Upper lobe of left lung (tissue), 6 donors: ENCODE measurements at regions not wholly inside any gene's neighbourhood (a gene's known extent, or its start where the extent isn't known, plus 50 kb on each side); places are given as distances from the start of the nearest gene placed in this dataset.

ENCODE experiments used
- ATAC-seq, 2 donors: fragments of 200-7000 bp; cut with Tn5 transposase; one replicate each; pipeline ENCODE4 v1.9.1; 2022; ENCODE audit warnings: mild to moderate bottlenecking in 2 of 2, moderate library complexity in 2 of 2; ENCODE audit not compliant: low FRiP score in 2 of 2
- DNase-seq, 2 donors: peaks; one replicate each; pipeline ENCODE4 v3.0.0-alpha.2; 2019 to 2020
- H3K27ac ChIP-seq, 4 donors: fragments of 200-600 bp; sonication (generic); one replicate each; pipeline ENCODE4 v1.5.1; 2016 to 2019
- H3K27me3 ChIP-seq, 4 donors: fragments of 200-600 bp; sonication (generic); one replicate each; pipeline ENCODE4 v1.5.1; 2017 to 2019
- H3K36me3 ChIP-seq, 4 donors: fragments of 200-600 bp; sonication (generic); one replicate each; pipeline ENCODE4 v1.5.1; 2016 to 2019
- H3K4me1 ChIP-seq, 4 donors: fragments of 200-600 bp; sonication (generic); one replicate each; pipeline ENCODE4 v1.5.1; 2018 to 2019
- H3K4me3 ChIP-seq, 4 donors: fragments of 200-600 bp; sonication (generic); one replicate each; pipeline ENCODE4 v1.5.1; 2017 to 2019; ENCODE audit warnings: mild to moderate bottlenecking in 2 of 4, moderate library complexity in 1 of 4
- H3K9me3 ChIP-seq, 4 donors: fragments of 200-600 bp; sonication (generic); one replicate each; pipeline ENCODE4 v1.5.1; 2018 to 2019
- EP300 ChIP-seq, 4 donors: sonication (generic); formaldehyde crosslinking; IDR thresholded peaks; one replicate each; pipeline ENCODE4 v1.5.1; 2017; ENCODE audit warnings: antibody characterized with exemption in 4 of 4, control low read depth in 2 of 4
- POLR2A ChIP-seq, 4 donors: fragments of 450-650 bp; IDR thresholded peaks; one replicate each; pipeline ENCODE4 v1.5.1; 2016 to 2017; ENCODE audit warnings: antibody characterized with exemption in 4 of 4, mild to moderate bottlenecking in 2 of 4
- POLR2AphosphoS5 ChIP-seq, 2 donors: sonication (generic); formaldehyde crosslinking; IDR thresholded peaks; one replicate each; pipeline ENCODE4 v1.5.1; 2017; ENCODE audit warnings: antibody characterized with exemption in 2 of 2
- WGBS, 2 donors: methylation state at CpG; one replicate each; pipeline ENCODE4 v1.1.5; 2017 to 2018; 5-methylcytosine and 5-hydroxymethylcytosine counted together
- TF ChIP-seq, protein P1 (sequence below), 6 experiments: fragments of 450-650 bp in 4 of 6; fragments of 200-600 bp in 2 of 6; sonication (generic) in 2 of 6; IDR thresholded peaks; one replicate each; pipeline ENCODE4 v1.5.1; 2016 to 2019; ENCODE audit warnings: antibody characterized with exemption in 6 of 6
- donor health status: DM: no; HTN: no; CAD: no; lungs with moderate emphysema.
- donor health status: DM: no; HTN: yes; CAD: no; lungs with severe emphysema.

DNA sequence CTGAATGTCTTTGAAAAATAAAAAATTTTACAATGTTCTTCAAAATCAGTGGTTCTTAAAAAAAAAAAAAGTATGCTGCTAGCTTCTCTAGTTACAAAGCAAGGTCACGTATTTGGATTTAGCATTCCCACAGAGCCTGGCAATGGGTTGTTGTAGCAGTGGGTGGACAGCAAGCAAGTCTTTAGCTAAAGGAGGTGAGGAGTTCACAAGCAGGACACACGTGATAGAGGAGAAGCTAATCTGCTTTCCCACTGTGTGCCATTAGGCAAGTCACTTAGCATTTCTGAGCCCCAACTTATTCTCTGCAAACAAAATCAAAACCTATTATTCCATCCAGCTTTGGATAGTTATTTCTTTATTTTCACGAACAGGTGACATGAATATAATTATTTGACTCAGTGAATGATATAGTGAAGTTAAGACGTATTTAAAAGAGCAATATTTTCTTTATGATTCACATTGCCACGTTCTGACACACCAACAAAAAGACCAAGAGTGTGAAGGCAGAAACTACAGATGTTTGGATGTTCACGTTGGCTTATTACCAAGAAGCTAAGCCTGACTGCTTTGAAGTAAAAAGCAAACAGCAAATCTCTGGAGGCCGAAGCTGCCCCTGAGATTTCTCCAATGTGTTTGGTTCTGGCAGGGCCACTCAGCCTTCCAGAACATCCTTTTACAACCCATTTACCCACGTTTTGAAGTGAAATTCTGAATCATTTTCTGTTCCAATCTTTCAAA, 612.1 kb upstream of the CDH6 start:
- no peak overlapping the region for H3K27ac ChIP-seq
- TF ChIP-seq POLR2AphosphoS5 (IDR thresholded peaks at IDR 0.05) (no peak), POLR2A (IDR thresholded peaks at IDR 0.05) (no peak), EP300 (IDR thresholded peaks at IDR 0.05) (no peak)
- TF ChIP-seq, protein P1, sequence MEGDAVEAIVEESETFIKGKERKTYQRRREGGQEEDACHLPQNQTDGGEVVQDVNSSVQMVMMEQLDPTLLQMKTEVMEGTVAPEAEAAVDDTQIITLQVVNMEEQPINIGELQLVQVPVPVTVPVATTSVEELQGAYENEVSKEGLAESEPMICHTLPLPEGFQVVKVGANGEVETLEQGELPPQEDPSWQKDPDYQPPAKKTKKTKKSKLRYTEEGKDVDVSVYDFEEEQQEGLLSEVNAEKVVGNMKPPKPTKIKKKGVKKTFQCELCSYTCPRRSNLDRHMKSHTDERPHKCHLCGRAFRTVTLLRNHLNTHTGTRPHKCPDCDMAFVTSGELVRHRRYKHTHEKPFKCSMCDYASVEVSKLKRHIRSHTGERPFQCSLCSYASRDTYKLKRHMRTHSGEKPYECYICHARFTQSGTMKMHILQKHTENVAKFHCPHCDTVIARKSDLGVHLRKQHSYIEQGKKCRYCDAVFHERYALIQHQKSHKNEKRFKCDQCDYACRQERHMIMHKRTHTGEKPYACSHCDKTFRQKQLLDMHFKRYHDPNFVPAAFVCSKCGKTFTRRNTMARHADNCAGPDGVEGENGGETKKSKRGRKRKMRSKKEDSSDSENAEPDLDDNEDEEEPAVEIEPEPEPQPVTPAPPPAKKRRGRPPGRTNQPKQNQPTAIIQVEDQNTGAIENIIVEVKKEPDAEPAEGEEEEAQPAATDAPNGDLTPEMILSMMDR (IDR thresholded peaks at IDR 0.05): no peak
- ATAC-seq (no peak), DNase-seq (no peak)
- no peaks in the 10 kb centered on the region for H3K36me3 ChIP-seq
- no peaks in the 10 kb centered on the region for H3K9me3 ChIP-seq
- WGBS, 2 donors: 37 to 46% methylated on average over 8 of the region's 8 CpGs
- no peaks in the 10 kb centered on the region for H3K4me1 ChIP-seq
- H3K27me3 ChIP-seq: no peaks in the 10 kb centered on the region
- no peak overlapping the region for H3K4me3 ChIP-seq

DNA sequence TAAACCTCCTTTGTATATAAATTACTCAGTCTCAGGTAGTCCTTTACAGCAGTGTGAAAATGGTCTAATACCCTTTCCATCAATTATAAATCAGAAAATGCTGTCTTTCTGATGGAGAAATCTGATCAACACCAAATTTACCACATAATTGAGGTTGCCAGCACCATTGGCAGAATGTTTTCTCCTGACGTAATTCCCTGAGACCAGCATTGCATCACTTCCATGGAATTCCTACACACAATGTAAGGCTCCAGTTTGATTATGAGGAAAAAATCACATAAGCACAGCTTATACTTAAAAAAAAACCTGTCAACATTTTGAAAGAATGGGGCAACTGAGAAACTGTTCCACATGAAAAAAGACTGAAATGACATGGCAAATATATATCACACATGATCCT, 618.7 kb upstream of the CDH6 start:
- no peak overlapping the region for H3K4me3 ChIP-seq
- WGBS, 2 donors: 71 to 90% methylated on average over 1 of the region's 1 CpG
- H3K27ac ChIP-seq: no peak overlapping the region
- H3K9me3 ChIP-seq: no peaks in the 10 kb centered on the region
- DNase-seq: no peak
- no peaks in the 10 kb centered on the region for H3K36me3 ChIP-seq
- H3K27me3 ChIP-seq: no peaks in the 10 kb centered on the region
- H3K4me1 ChIP-seq: no peaks in the 10 kb centered on the region
- TF ChIP-seq POLR2AphosphoS5 (IDR thresholded peaks at IDR 0.05): no peak
- TF ChIP-seq POLR2A (IDR thresholded peaks at IDR 0.05): no peak
- TF ChIP-seq, protein P1 (IDR thresholded peaks at IDR 0.05): no peak
- no peak for TF ChIP-seq EP300 (IDR thresholded peaks at IDR 0.05)
- no peak for ATAC-seq

DNA sequence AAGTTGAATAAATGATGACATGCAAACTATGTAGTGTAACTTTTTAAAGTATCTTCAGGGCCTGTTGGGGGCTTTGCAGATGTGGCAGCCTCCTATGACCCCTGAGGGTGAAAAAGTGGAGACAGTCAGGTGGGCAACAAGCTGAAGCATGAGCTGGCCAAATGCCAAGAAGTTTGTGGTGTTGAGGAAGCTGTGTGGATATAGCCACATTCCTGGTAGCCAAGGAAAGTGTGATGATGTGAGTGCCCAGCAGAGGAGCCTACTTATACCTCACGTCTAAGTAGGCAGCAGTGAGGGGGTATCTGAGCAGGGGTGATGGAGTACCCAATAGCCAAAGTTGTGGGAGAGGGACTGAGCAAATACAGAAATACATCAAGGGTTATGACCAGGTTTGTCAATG, 621.2 kb upstream of the CDH6 start:
- no peaks in the 10 kb centered on the region for H3K27me3 ChIP-seq
- 9 to 18% methylated on average over 1 of the region's 1 CpG for WGBS, 2 donors
- no peaks in the 10 kb centered on the region for H3K9me3 ChIP-seq
- H3K4me1 ChIP-seq: no peaks in the 10 kb centered on the region
- no peak for TF ChIP-seq POLR2AphosphoS5 (IDR thresholded peaks at IDR 0.05)
- no peak for TF ChIP-seq EP300 (IDR thresholded peaks at IDR 0.05)
- no peak for TF ChIP-seq POLR2A (IDR thresholded peaks at IDR 0.05)
- TF ChIP-seq, protein P1 (IDR thresholded peaks at IDR 0.05): no peak
- H3K27ac ChIP-seq: no peak overlapping the region
- DNase-seq: no peak
- no peaks in the 10 kb centered on the region for H3K36me3 ChIP-seq
- H3K4me3 ChIP-seq: no peak overlapping the region
- ATAC-seq: no peak

DNA sequence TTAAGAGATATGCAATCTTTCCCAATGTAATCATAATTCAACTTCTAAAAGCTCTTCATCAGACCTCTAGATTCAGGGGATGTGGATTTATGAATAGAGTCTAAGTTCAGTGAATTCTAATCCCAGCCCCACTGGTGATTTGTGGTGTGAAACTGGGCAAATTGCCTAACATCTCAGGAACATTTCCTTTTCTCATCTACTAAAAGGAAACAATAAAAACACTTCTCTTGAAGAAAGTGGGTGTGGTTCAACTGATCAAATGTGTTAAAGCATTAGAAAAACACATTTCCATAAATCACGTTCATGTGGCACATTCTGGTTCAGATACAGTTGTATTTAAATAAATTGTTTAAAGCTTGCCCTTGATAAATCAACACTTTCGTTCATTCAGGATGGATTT, 631.7 kb upstream of the CDH6 start:
- no peak for TF ChIP-seq POLR2AphosphoS5 (IDR thresholded peaks at IDR 0.05)
- H3K27me3 ChIP-seq: no peaks in the 10 kb centered on the region
- no peaks in the 10 kb centered on the region for H3K36me3 ChIP-seq
- no peaks in the 10 kb centered on the region for H3K9me3 ChIP-seq
- no peak overlapping the region for H3K27ac ChIP-seq
- no peak for DNase-seq
- H3K4me1 ChIP-seq: no peaks in the 10 kb centered on the region
- no peak overlapping the region for H3K4me3 ChIP-seq
- WGBS, 2 donors: 56 to 61% methylated on average over 2 of the region's 2 CpGs
- no peak for ATAC-seq

- TF ChIP-seq EP300 (IDR thresholded peaks at IDR 0.05) (no peak), POLR2AphosphoS5 (IDR thresholded peaks at IDR 0.05) (no peak), POLR2A (IDR thresholded peaks at IDR 0.05) (no peak)
- TF ChIP-seq, protein P1 (IDR thresholded peaks at IDR 0.05): no peak
- DNase-seq (no peak), ATAC-seq (no peak)
- Histone ChIP-seq H3K4me3 (no peak overlapping the region), H3K9me3 (no peaks in the 10 kb centered on the region), H3K4me1 (no peaks in the 10 kb centered on the region), H3K27ac (no peak overlapping the region), H3K27me3 (no peaks in the 10 kb centered on the region), H3K36me3 (no peaks in the 10 kb centered on the region)
- WGBS, 2 donors: 70% methylated on average over 4 of the region's 4 CpGs
Observed at GRCh38 chr5:30551618-30552017, 641.9 kb upstream of the CDH6 start.
